ENCODE measurements at regions not wholly inside any gene's neighbourhood (a gene's known extent, or its start where the extent isn't known, plus 50 kb on each side); places are given as distances from the start of the nearest gene placed in this dataset.

- no peak overlapping the region for H3K27ac Mint-ChIP-seq
- no peaks in the 10 kb centered on the region for H3K36me3 Mint-ChIP-seq
- DNase-seq = no peak
- H3K4me3 Mint-ChIP-seq = no peak overlapping the region
- H3K27me3 Mint-ChIP-seq (ENCODE audit: low read depth in 3 of 3) = peaks cover 0 to 1% (median 0%) of the 10 kb centered on the region in 3 donors
- no peaks in the 10 kb centered on the region for H3K4me1 Mint-ChIP-seq
- no peaks in the 10 kb centered on the region for H3K9me3 Mint-ChIP-seq
Observed at GRCh38 chr2:16135913-16136310, 195.6 kb downstream of the MYCN start.

- H3K9me3 Mint-ChIP-seq = no peaks in the 10 kb centered on the region
- H3K27me3 Mint-ChIP-seq (ENCODE audit: low read depth in 3 of 3) = peaks cover 0 to 3% (median 1%) of the 10 kb centered on the region in 3 donors
- H3K4me3 Mint-ChIP-seq = no peak overlapping the region
- H3K27ac Mint-ChIP-seq = no peak overlapping the region
- H3K36me3 Mint-ChIP-seq = no peaks in the 10 kb centered on the region
- no peak for DNase-seq
- H3K4me1 Mint-ChIP-seq = no peaks in the 10 kb centered on the region
Observed at GRCh38 chr2:16135196-16135912, 195.0 kb downstream of the MYCN start.

GRCh38 chr2:16134436-16135165, 194.3 kb downstream of the MYCN start:
- Mint-ChIP-seq H3K36me3 (no peaks in the 10 kb centered on the region), H3K9me3 (no peaks in the 10 kb centered on the region), H3K27me3 (ENCODE audit: low read depth in 3 of 3) (peaks cover 0 to 3% (median 1%) of the 10 kb centered on the region in 3 donors), H3K4me1 (no peaks in the 10 kb centered on the region), H3K4me3 (no peak overlapping the region), H3K27ac (no peak overlapping the region)
- DNase-seq = no peak

- H3K36me3 Mint-ChIP-seq = no peaks in the 10 kb centered on the region
- no peak overlapping the region for H3K27ac Mint-ChIP-seq
- H3K9me3 Mint-ChIP-seq = no peaks in the 10 kb centered on the region
- H3K27me3 Mint-ChIP-seq (ENCODE audit: low read depth in 3 of 3) = peaks cover 0 to 3% (median 0%) of the 10 kb centered on the region in 3 donors
- H3K4me1 Mint-ChIP-seq = no peaks in the 10 kb centered on the region
- DNase-seq = no peak
- H3K4me3 Mint-ChIP-seq = no peak overlapping the region
Observed at GRCh38 chr2:16130906-16131400, 190.6 kb downstream of the MYCN start.

- no peaks in the 10 kb centered on the region for H3K36me3 Mint-ChIP-seq
- H3K9me3 Mint-ChIP-seq = no peaks in the 10 kb centered on the region
- H3K27me3 Mint-ChIP-seq (ENCODE audit: low read depth in 3 of 3) = peaks cover 0 to 3% (median 0%) of the 10 kb centered on the region in 3 donors
- H3K4me3 Mint-ChIP-seq = no peak overlapping the region
- no peaks in the 10 kb centered on the region for H3K4me1 Mint-ChIP-seq
- no peak for DNase-seq
- H3K27ac Mint-ChIP-seq = no peak overlapping the region
Observed at GRCh38 chr2:16130541-16130880, 190.2 kb downstream of the MYCN start.

- Mint-ChIP-seq H3K4me3 (no peak overlapping the region), H3K36me3 (no peaks in the 10 kb centered on the region), H3K27me3 (ENCODE audit: low read depth in 3 of 3) (peaks cover 0 to 3% (median 0%) of the 10 kb centered on the region in 3 donors), H3K4me1 (no peaks in the 10 kb centered on the region), H3K27ac (no peak overlapping the region), H3K9me3 (no peaks in the 10 kb centered on the region)
- no peak for DNase-seq
Observed at GRCh38 chr2:16129716-16130540, 189.6 kb downstream of the MYCN start.

GRCh38 chr2:16128746-16129610, 188.6 kb downstream of the MYCN start:
- Mint-ChIP-seq H3K27me3 (ENCODE audit: low read depth in 3 of 3) (peaks cover 0 to 4% (median 0%) of the 10 kb centered on the region in 3 donors), H3K36me3 (no peaks in the 10 kb centered on the region), H3K9me3 (no peaks in the 10 kb centered on the region), H3K4me1 (no peaks in the 10 kb centered on the region), H3K4me3 (no peak overlapping the region), H3K27ac (no peak overlapping the region)
- no peak for DNase-seq

GRCh38 chr2:16127958-16128357, 187.6 kb downstream of the MYCN start:
- DNase-seq = no peak
- H3K27ac Mint-ChIP-seq = no peak overlapping the region
- H3K27me3 Mint-ChIP-seq (ENCODE audit: low read depth in 3 of 3) = peaks cover 0 to 4% (median 0%) of the 10 kb centered on the region in 3 donors
- H3K4me1 Mint-ChIP-seq = no peaks in the 10 kb centered on the region
- H3K4me3 Mint-ChIP-seq = no peak overlapping the region
- no peaks in the 10 kb centered on the region for H3K36me3 Mint-ChIP-seq
- H3K9me3 Mint-ChIP-seq = no peaks in the 10 kb centered on the region

GRCh38 chr2:16127276-16127940, 187.1 kb downstream of the MYCN start:
- H3K9me3 Mint-ChIP-seq = no peaks in the 10 kb centered on the region

GRCh38 chr2:16126517-16127275, 186.3 kb downstream of the MYCN start:
- DNase-seq = no peak
- Mint-ChIP-seq H3K36me3 (no peaks in the 10 kb centered on the region), H3K27me3 (ENCODE audit: low read depth in 3 of 3) (peaks cover 0 to 4% (median 0%) of the 10 kb centered on the region in 3 donors), H3K4me3 (no peak overlapping the region), H3K9me3 (no peaks in the 10 kb centered on the region), H3K4me1 (no peaks in the 10 kb centered on the region), H3K27ac (no peak overlapping the region)

More at GRCh38 chr2:16127276-16127940, 187.1 kb downstream of the MYCN start:
- H3K27me3 Mint-ChIP-seq (ENCODE audit: low read depth in 3 of 3) = peaks cover 0 to 4% (median 0%) of the 10 kb centered on the region in 3 donors
- DNase-seq = no peak
- H3K4me1 Mint-ChIP-seq = no peaks in the 10 kb centered on the region
- no peak overlapping the region for H3K27ac Mint-ChIP-seq
- H3K4me3 Mint-ChIP-seq = no peak overlapping the region
- H3K36me3 Mint-ChIP-seq = no peaks in the 10 kb centered on the region

DNA sequence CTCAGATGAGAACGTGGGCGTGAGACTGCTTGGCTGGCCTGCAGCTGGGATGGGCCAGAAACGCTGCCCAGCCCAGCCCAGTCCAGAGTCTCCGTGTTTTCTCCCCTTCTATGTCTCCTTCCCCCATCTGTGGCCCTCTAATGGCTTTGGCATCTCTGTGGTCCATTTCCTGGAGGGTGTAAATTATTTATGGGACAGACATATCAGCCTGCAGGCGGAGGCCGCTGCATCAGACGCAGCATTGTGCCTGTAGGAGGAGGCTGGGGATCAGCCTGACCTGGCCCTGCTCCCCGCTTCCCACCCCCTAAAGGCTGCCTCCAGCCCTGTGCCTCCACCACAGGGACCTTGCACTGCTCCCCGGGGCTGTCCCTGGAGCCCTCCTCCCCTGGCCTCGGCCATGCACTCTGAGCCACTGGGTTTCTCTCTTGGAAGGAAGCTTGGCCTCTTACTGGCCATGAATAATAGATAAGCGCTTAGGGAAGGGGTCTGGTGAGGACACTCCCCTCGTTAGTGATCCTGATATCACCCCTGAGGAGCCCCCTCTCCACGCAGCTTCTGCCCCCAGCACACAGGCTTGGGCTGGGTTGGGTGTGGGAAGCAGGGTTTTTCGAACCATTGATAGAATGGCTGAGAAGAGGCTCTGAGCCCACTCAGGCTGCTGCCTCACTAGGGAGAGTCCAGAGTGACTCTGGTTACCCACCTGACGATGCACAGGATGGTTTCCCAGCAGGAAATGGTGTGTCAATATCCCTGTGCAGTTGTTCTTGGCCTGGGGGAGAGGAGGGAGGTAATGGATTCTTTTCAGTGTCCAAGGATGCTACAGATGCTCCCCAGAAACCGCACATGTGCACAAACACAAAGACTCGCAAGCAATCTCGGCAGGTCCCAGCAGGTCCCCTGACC, 185.5 kb downstream of the MYCN start:
- no peak overlapping the region for H3K4me3 Mint-ChIP-seq
- H3K27ac Mint-ChIP-seq = no peak overlapping the region
- DNase-seq = no peak
- H3K27me3 Mint-ChIP-seq (ENCODE audit: low read depth in 3 of 3) = peaks cover 0 to 4% (median 0%) of the 10 kb centered on the region in 3 donors
- no peaks in the 10 kb centered on the region for H3K4me1 Mint-ChIP-seq
- no peaks in the 10 kb centered on the region for H3K9me3 Mint-ChIP-seq
- H3K36me3 Mint-ChIP-seq = no peaks in the 10 kb centered on the region
